HG02610 (cell line): ENCODE measurements at regions not wholly inside any gene's neighbourhood (a gene's known extent, or its start where the extent isn't known, plus 50 kb on each side); places are given as distances from the start of the nearest gene placed in this dataset.

Experiments
- ATAC-seq: cut with Tn5 transposase; IDR thresholded peaks from one replicate; pipeline ENCODE4 v1.9.1; 2021; ENCODE audit warnings: mild to moderate bottlenecking, moderate library complexity; ENCODE audit not compliant: unreplicated experiment

DNA sequence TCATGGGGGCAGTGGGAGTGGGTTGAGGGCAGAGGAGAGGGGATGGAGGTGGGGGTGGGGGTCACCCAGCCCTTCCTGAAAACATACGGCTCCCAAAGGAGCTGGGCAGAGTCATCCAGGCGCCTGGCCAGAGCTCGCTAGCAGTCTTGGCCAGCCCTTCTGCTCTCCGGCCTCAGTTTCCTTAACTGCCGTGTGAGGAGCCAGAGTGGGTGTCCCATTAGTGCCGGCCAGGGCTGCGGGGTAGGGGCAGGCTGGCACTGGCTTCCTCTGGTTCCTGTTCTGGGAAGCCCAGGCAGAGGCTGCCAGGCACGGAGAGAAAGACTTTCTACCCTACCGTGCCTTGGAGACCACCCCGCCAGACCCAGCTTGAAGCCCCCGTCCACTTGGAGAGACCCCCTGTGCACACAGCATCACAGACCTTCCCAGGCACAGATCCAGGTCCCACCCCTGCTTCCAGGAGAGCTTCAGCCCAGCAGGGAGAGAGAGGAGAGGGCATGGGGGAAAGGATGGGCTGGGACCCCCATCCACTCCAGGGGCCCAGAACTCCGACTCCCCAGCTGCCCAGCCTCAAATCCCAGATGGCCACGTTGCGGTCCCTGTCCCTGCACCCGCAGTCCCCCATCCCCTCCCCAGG is 93.3 kb downstream of the RFLNA start:
- ATAC-seq: no peak

- no peak for ATAC-seq
Observed at GRCh38 chr12:124387528-124387911, 92.6 kb downstream of the RFLNA start.

- ATAC-seq: no peak
Observed at GRCh38 chr12:124386661-124387527, 92.0 kb downstream of the RFLNA start.

DNA sequence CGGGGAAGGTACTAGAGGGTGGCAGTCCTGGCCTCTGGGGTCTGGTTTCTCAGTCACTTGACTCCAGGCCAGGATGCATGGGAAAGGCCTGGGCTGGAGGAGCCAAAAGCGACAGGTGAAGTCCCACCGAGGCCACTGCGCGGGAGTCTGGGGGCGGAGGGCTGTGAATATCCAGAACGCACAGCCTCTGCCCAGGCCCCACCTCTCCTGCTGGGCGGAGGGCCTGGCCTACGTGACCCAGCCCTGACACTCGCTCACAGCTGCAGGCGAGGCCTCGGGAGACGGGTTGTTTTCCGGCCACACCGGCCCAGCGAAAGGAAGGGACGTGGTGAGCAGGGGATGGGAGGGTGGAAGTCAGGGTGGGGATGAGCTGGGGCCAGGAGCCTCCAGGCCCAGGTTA is 91.2 kb downstream of the RFLNA start:
- no peak for ATAC-seq

GRCh38 chr12:124385219-124385969 is 90.5 kb downstream of the RFLNA start:
- ATAC-seq: no peak

DNA sequence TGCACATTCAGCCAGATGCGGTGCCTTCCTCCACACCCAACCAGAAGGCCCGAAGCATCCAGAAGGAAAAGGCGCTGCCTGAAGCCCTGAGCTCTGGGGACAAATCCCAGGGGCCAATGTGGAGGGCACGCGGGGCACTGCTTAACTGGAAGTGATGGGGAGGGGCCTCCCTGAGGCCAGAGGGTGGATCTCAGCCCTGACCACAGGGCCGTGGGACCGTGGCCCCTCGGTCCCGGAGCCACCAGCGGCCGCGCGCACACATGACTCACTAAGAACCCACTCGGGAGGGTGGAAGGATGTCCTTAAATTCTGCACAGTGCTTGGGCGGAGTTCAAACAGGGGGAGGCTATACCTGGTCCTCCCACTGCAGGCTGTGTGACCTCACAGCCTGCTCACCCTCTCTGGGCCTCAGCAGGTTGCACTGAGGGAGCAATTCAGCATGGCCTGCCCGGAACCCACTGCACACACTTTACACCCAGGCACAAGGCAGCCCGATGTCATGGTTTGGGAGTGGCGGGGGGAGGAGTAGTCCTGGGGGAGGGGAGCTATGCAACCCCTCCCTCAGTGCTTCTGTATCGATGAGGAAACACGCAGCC is 89.5 kb downstream of the RFLNA start:
- ATAC-seq: no peak

DNA sequence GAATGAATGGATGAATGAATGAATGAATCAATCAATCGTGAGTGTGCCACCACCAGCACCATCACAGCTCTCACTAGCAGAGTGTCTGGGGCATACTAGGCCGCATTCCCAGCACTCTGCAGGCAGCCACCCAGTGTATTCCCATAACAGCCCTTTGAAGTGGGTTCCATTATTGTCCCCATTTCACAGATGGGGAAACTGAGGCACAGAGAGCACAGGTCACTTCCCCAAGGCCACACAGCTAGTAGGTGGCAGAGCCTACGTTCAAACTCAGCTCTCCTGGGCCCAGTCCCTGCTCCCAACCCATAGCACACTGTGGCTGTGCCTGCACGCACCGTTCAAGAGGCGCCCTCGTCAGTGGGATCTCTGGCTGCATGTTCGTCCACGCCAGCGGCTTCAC is 88.1 kb downstream of the RFLNA start:
- ATAC-seq: no peak

- no peak for ATAC-seq
Observed at GRCh38 chr12:124381456-124382296, 86.8 kb downstream of the RFLNA start.

- no peak for ATAC-seq
Observed at GRCh38 chr12:124380796-124381455, 86.0 kb downstream of the RFLNA start.

DNA sequence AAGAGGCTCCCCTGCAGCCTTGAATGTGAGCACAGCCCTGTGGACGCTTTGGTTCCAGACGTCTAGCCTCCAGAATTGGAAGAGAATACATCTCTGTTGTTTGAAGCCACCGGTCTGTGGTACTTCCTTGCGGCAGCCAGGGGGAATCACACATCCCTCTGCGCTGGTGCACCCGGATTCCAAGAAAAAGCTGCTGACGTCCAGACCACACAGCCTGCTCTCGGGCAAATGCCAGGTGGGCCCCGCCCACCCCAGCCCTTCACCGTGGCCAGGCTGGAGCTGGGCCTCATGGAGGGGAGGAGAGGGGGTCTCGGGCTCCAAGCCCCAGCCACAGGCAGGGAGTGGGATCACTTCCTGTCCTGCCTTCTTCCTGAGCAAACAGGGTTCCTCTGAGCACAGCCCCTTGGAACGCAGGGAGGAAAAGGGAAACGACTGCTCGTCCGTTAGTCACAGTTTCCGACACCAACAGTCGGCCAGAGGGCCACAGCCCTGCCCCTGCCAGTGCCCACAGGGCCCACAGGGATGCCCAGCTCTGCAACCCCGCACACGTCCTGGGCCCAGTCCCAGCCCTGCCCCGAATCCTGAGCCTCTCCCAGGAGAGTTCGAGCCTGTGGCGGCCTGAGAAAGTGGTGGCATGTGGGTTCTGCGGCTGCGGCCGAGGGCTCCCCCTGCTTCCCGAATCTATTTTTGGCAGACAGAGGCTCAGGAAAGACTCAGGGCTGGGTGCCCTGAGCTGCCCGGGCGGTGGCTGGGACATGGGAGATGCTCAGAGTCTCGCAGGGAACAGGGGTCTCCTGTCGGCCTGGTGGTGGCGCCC is 85.3 kb downstream of the RFLNA start:
- ATAC-seq: no peak

GRCh38 chr12:124379379-124379937 is 84.6 kb downstream of the RFLNA start:
- ATAC-seq: no peak

DNA sequence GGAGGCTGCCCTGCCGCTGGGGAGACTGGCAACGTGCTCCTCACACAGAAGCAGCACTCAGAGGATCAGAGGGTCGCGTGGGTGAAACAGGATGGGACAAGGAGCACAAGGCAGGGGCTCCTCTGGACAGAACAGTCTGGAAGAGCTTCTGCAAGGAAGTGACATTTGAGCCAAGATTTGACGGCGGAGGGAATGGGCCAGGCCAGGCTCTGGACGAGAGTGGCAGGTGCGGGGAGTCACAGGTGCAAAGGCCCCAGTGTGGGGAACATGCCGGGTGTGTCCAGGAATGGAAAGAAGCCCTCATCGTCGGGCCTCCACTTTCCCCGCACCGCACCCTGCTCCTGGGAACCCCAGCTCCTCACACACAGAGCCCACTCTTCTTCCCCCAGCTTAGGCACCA is 84.0 kb downstream of the RFLNA start:
- ATAC-seq: no peak

- no peak for ATAC-seq
Observed at GRCh38 chr12:124377981-124378509, 83.2 kb downstream of the RFLNA start.

- ATAC-seq: no peak
Observed at GRCh38 chr12:124376435-124376834, 81.5 kb downstream of the RFLNA start.

DNA sequence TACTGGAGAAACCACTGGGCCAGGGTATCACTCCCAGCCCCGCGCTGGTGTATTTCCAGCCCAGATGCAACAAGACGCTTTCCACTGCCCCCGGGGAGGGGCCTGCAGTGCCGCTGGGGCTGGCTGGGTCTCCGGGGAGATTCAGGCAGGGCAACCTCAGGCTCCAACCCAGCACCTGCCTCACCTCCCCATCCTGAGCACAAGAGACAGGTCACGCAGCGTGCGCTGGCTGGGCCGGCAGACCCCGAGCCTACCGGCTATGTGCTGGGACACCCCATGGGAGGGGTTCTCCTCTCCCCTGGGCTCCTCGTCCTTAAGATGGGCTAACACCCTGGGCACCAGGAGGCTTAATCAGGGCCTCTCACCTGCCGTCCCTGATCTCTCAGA is 80.9 kb downstream of the RFLNA start:
- no peak for ATAC-seq

DNA sequence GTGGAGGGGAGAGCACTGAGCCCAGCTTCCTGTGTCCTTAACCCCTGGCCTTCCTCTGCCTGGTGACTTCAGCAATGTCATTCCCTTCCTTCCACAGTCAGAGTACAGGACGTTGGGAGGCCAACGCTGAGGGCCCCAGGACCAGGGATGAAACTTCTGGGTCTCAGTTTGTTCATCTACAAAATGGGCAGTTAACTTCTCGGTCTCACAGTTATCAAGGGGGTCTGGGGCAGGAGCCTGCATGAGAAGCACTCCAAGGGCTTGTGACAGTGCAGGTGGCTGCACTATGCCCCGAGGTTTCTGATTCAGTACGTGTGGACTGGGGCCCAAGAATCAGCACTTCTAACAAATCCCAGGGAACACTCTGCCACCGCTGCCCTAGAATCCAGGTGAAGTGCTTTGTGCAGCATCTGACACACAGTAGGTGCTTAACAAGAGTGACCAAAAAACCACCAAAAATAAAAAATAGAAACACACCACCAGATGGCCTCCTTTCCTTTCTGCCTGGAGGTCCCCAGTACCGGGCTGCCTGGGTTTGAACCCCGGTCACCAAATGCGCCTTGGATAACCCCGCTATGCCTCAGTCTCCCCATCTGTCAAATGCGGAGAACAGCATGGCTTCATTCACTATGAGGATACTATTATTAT is 80.4 kb downstream of the RFLNA start:
- ATAC-seq: no peak

- ATAC-seq: no peak
Observed at GRCh38 chr12:124374567-124374966, 79.7 kb downstream of the RFLNA start.

- no peak for ATAC-seq
Observed at GRCh38 chr12:124374147-124374546, 79.3 kb downstream of the RFLNA start.
